Medulla oblongata (tissue), 1 donor: ENCODE measurements at regions not wholly inside any gene's neighbourhood (a gene's known extent, or its start where the extent isn't known, plus 50 kb on each side); places are given as distances from the start of the nearest gene placed in this dataset.
A peak's percentile ranks its signal among the peaks of the same experiment; 100 is the strongest.

Source experiments
- DNase-seq: peaks from one replicate; pipeline ENCODE4 v3.0.0-alpha.2; 2015; ENCODE audit errors: extremely low spot score

- no peak for DNase-seq
These were observed 115.9 kb downstream of the LY86 start for GRCh38 chr6:6704103-6705060.

GRCh38 chr6:6705061-6705425 lies 116.5 kb downstream of the LY86 start:
- no peak for DNase-seq

GRCh38 chr6:6705915-6706675 lies 117.6 kb downstream of the LY86 start:
- DNase-seq = no peak

DNA sequence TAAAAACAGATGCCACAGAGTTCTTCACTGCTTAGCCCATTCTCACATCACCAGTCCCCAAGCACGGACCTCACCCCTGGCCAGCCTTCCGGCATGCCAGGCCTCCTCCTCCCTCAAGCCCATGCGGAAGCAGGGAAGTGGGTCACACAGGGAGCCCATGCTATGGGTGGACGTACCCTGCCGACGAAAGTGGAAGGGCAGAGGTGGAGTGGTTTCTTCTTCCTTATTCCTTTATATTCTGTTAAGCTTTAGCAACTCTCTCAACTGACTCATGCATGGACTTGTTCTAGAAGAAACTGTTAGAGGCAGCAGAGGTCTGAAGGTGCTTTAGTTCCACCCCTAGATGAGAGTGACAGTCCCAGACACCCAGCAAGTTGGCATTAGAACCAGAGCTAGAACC lies 118.6 kb downstream of the LY86 start:
- DNase-seq = peak; percentile 79

DNA sequence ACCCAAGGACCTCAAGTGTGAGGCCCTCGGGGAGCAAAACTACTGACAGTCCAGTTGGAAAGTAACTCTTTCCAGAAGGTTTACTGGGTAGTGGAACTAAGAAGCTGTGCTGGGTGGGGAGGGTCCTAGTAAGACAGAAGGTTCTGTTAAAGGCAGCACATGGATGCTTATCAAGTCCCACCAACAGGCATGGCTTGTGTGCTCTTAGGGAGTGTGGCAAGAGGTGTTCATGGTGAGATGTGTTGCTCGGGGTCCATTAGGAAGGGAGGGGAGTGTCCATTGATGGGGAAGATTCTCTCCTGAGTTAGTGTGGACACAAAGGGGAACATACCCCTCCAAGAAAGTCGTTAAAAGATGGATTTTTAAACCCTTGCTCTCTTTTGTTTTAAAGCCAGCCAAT lies 120.6 kb downstream of the LY86 start:
- DNase-seq = no peak

DNA sequence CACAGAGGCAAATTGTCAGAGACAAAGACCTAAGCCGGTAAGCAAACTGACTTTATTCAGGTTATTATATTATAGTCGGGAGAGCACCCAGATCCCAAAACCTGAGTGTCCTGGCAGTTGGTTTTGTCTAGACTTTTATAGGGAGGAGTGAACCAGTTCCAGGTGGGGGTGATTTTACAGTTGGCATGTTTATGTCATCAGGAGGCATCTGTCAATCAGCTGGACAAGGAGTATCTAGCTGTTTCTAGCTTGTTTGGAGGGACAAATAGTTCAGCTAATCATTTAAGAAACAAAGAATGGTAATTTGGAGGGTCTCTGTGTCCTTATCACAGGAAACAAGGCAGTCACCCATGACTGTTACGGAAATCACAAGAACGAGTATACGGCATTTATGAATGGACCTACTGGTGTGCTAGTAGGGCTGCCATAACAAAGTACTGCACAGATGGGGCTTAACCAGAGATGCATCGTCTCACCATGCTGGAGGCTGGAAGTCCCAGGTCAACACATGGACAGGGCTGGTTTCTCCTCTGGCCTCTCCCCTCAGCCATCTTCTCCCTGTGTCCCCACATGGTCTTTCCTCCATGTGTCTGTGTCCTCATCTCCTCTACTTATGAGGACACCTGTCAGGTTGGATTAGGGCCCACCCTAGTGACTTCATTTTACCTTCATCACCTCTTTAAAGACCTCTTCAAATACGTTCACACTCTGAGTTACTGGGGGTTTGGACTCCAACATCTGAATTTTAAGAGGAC lies 122.7 kb downstream of the LY86 start:
- DNase-seq = no peak

- DNase-seq = peak; percentile 80
These were observed 123.4 kb downstream of the LY86 start for GRCh38 chr6:6711832-6712448.

- peak; percentile 69 for DNase-seq
These were observed 124.2 kb downstream of the LY86 start for GRCh38 chr6:6712449-6713403.

DNA sequence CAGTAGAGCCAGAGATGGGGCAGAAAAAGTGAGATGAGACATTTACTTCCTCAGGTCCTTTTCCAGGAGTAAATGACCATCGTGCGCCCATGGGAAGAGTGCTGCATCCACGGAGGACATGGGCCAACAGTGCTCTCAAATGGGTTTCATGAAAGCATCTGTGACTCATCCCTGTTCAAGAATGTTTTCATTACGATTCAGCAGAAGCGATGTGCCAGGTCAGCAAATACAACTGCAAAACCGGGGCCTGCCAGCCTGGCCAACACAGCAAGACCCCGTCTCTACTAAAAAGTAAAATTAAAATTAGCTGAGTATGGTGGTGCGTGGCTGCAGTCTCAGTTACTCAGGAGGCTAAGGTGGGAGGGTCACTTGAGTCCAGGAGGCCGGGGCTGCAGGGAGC lies 125.1 kb downstream of the LY86 start:
- DNase-seq = no peak

DNA sequence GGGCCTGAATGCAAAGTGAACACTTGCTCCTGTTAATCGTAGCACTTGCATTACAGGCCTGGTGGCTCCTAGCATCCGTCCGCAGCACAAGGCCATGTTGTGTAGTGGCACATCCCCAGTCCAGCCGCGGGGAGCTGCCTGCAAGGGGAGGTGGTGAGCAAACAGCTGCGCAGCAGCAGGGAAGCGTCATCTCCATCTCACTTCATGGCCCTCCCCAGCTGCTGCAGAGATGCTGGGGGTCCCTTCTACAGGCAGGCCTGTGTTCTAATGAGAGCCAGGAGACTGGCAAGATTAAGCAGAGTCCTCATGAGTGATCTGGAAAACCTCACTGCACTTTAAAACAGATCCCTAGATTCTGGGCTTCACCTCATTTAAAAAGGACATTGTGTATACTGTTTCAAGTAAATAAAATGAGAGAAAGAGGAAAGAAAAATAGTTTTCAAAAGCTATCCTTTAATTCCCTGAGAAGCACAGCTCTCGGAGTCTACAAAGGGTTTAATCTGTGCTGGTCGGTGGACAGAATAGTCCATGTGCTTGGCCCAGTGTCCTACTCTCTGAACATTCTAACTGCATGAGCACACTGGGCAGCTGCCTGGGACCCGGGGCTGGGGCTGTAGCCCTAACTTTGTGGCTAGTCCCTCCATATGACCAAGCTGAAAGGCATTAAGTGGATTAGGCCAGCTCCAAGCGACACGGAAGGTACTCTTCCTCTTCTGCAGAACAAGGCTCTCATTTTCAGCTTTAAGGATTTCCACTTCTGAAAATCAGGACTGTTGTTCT lies 125.8 kb downstream of the LY86 start:
- no peak for DNase-seq

- DNase-seq = no peak
These were observed 126.4 kb downstream of the LY86 start for GRCh38 chr6:6714953-6715352.

- DNase-seq = no peak
These were observed 126.9 kb downstream of the LY86 start for GRCh38 chr6:6715465-6715864.

GRCh38 chr6:6716998-6717763 lies 128.7 kb downstream of the LY86 start:
- no peak for DNase-seq

DNA sequence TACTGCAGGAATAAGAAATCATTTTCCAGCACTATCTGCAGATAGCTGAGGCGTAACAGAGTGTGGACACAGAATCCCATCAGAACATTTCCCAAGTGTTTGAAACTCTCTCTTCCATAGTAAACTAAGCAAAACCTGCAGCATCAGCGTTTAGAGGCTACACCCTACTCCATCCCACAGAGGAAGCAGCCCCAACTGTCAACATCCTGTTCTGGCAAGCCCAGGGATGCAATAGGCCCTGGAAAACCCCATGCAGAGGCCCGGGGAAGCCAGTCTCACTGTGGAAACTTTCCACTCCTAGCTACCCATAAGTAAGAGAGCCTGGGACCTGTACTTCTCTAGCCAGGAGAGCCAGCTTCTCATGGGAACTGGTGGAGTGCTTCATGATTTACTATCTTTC lies 129.4 kb downstream of the LY86 start:
- no peak for DNase-seq

DNA sequence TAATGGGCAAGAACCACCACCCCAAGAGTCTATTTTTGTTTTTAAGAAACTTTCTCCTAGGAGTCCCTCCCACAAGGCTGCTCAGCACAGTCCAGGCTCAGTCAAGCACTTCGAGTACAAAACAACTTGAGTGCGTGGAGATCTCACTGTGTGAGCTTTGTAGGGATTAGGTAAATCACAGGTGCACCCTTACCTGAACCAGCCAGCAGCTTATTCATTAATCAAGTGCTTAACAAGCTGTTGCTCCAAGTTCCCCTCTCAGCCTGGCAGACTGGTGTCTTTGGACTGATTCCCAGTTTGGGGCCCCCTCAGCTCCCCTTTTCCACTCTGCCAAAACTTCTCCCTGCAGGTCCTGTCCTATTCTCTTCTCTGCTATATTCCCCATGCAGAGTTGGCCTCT lies 133.1 kb downstream of the LY86 start:
- DNase-seq = no peak

DNA sequence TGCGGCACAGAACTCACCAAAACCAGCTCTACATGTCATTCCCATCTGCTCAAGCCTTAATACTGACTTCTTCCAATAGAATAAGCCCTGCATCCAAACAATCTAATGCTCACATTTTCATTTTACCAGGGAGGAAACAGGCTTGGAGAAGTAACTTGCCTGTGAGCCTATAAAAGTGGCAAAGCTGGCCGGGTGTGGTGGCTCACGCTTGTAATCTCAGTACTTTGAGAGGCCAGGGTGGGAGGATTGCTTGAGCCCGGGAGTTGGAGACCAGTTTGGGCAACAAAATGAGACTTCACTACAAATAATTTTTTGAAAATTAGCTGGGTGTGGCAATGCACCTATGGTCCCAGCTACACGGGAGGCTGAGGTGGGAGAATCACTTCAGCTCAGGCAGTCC lies 133.7 kb downstream of the LY86 start:
- no peak for DNase-seq

DNA sequence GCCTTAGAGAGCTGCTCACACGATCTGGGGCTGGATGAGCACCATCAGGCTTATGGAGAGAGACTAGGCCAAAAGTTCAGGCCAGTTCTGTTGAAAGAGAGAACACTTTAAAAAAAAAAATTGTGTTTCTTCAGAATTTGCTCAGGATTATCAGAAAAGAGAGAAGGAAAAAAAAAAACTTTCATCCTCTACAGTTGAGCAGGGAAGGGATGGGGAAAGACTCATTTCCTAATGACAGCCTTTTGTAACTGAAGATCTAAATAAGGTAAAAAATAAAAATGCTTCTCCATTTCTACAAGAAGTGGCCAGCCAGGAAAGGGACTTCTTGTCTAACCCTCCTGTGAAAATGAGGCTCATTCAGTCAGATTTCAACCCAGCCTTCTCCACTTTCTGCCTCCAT lies 134.8 kb downstream of the LY86 start:
- no peak for DNase-seq

- DNase-seq = peak; percentile 57
These were observed 135.5 kb downstream of the LY86 start for GRCh38 chr6:6723921-6724538.
